ENCODE measurements at regions not wholly inside any gene's neighbourhood (a gene's known extent, or its start where the extent isn't known, plus 50 kb on each side); places are given as distances from the start of the nearest gene placed in this dataset.

GRCh38 chr5:101580591-101580990 is 677.5 kb upstream of the ST8SIA4 start:
- no peak for TF ChIP-seq EZH2 (IDR thresholded peaks at IDR 0.05; ENCODE audit: borderline replicate concordance, low read depth, low read length, poor library complexity, severe bottlenecking)
- TF ChIP-seq, protein P1, sequence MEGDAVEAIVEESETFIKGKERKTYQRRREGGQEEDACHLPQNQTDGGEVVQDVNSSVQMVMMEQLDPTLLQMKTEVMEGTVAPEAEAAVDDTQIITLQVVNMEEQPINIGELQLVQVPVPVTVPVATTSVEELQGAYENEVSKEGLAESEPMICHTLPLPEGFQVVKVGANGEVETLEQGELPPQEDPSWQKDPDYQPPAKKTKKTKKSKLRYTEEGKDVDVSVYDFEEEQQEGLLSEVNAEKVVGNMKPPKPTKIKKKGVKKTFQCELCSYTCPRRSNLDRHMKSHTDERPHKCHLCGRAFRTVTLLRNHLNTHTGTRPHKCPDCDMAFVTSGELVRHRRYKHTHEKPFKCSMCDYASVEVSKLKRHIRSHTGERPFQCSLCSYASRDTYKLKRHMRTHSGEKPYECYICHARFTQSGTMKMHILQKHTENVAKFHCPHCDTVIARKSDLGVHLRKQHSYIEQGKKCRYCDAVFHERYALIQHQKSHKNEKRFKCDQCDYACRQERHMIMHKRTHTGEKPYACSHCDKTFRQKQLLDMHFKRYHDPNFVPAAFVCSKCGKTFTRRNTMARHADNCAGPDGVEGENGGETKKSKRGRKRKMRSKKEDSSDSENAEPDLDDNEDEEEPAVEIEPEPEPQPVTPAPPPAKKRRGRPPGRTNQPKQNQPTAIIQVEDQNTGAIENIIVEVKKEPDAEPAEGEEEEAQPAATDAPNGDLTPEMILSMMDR (conservative IDR thresholded peaks at IDR 0.05; ENCODE audit: low read depth, low read length), result no peak
- Histone ChIP-seq H3K4me3 (ENCODE audit: low read depth, low read length, poor library complexity, severe bottlenecking) (no peak overlapping the region), H3K27ac (ENCODE audit: low read depth, low read length, poor library complexity, severe bottlenecking) (no peak overlapping the region), H3K36me3 (ENCODE audit: insufficient read depth, low read length, poor library complexity, severe bottlenecking) (no peaks in the 10 kb centered on the region), H3K4me1 (ENCODE audit: insufficient read depth, low read length, poor library complexity, severe bottlenecking) (no peaks in the 10 kb centered on the region), H3K9me3 (ENCODE audit: low read depth, low read length, poor library complexity, severe bottlenecking) (no peaks in the 10 kb centered on the region), H3K27me3 (replicated peaks; ENCODE audit: insufficient read depth, low read depth, low read length, poor library complexity) (no peaks in the 10 kb centered on the region)
- no TSS peak for BruUV-seq (replicated peaks)
- intact Hi-C loops (cut with micrococcal nuclease; ENCODE audit: unreplicated experiment), result no loop called here
- ChIA-PET POLR2A (ENCODE audit: low non-redundant PET) (no interaction called here), CTCF (no interaction called here)
- DNase-seq (ENCODE audit: low spot score), result no peak

DNA sequence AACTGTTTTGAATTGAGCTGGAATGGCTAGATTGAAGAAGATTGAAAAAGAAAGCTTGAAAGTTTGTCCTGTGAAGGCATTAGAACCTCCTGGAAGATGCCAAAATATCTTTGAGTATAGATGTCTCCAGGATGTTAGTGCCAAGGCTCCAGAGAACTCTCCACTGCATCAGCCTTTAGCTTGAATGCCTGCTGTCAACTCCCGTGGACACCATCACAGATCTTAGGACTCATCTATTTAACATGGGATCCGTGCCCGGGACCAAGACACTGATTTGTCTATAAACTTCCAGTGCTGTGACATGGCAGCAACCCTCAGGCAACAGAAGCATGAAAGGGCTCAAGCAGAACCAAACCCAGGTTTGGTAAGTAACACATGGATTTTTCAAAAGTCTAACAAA is 670.9 kb upstream of the ST8SIA4 start:
- H3K9me3 ChIP-seq (ENCODE audit: low read depth, low read length, poor library complexity, severe bottlenecking), result no peaks in the 10 kb centered on the region
- no TSS peak for BruUV-seq (replicated peaks)
- intact Hi-C loops (cut with micrococcal nuclease; ENCODE audit: unreplicated experiment), result no loop called here
- CTCF ChIA-PET, result no interaction called here
- H3K27me3 ChIP-seq (replicated peaks; ENCODE audit: insufficient read depth, low read depth, low read length, poor library complexity), result no peaks in the 10 kb centered on the region
- H3K4me3 ChIP-seq (ENCODE audit: low read depth, low read length, poor library complexity, severe bottlenecking), result no peak overlapping the region
- TF ChIP-seq EZH2 (IDR thresholded peaks at IDR 0.05; ENCODE audit: borderline replicate concordance, low read depth, low read length, poor library complexity, severe bottlenecking), result no peak
- TF ChIP-seq, protein P1 (conservative IDR thresholded peaks at IDR 0.05; ENCODE audit: low read depth, low read length), result no peak
- H3K27ac ChIP-seq (ENCODE audit: low read depth, low read length, poor library complexity, severe bottlenecking), result no peak overlapping the region
- no peaks in the 10 kb centered on the region for H3K36me3 ChIP-seq (ENCODE audit: insufficient read depth, low read length, poor library complexity, severe bottlenecking)
- POLR2A ChIA-PET (ENCODE audit: low non-redundant PET), result no interaction called here
- no peak for DNase-seq (ENCODE audit: low spot score)
- no peaks in the 10 kb centered on the region for H3K4me1 ChIP-seq (ENCODE audit: insufficient read depth, low read length, poor library complexity, severe bottlenecking)

GRCh38 chr5:101561018-101561417 is 657.9 kb upstream of the ST8SIA4 start:
- H3K27me3 ChIP-seq (replicated peaks; ENCODE audit: insufficient read depth, low read depth, low read length, poor library complexity), result no peaks in the 10 kb centered on the region
- TF ChIP-seq EZH2 (IDR thresholded peaks at IDR 0.05; ENCODE audit: borderline replicate concordance, low read depth, low read length, poor library complexity, severe bottlenecking), result no peak
- TF ChIP-seq, protein P1 (conservative IDR thresholded peaks at IDR 0.05; ENCODE audit: low read depth, low read length), result no peak
- H3K4me1 ChIP-seq (ENCODE audit: insufficient read depth, low read length, poor library complexity, severe bottlenecking), result no peaks in the 10 kb centered on the region
- H3K36me3 ChIP-seq (ENCODE audit: insufficient read depth, low read length, poor library complexity, severe bottlenecking), result no peaks in the 10 kb centered on the region
- CTCF ChIA-PET, result no interaction called here
- no TSS peak for BruUV-seq (replicated peaks)
- intact Hi-C loops (cut with micrococcal nuclease; ENCODE audit: unreplicated experiment), result no loop called here
- POLR2A ChIA-PET (ENCODE audit: low non-redundant PET), result interaction anchor here (0.9 kb wide), 1 partner anchor 755 kb away, joined by 3 read pairs; no protein-coding TSS in a partner anchor
- no peaks in the 10 kb centered on the region for H3K9me3 ChIP-seq (ENCODE audit: low read depth, low read length, poor library complexity, severe bottlenecking)
- no peak overlapping the region for H3K4me3 ChIP-seq (ENCODE audit: low read depth, low read length, poor library complexity, severe bottlenecking)
- DNase-seq (ENCODE audit: low spot score), result no peak
- no peak overlapping the region for H3K27ac ChIP-seq (ENCODE audit: low read depth, low read length, poor library complexity, severe bottlenecking)

Measured in A673 (cell line).